ENCODE measurements at regions not wholly inside any gene's neighbourhood (a gene's known extent, or its start where the extent isn't known, plus 50 kb on each side); places are given as distances from the start of the nearest gene placed in this dataset.

DNA sequence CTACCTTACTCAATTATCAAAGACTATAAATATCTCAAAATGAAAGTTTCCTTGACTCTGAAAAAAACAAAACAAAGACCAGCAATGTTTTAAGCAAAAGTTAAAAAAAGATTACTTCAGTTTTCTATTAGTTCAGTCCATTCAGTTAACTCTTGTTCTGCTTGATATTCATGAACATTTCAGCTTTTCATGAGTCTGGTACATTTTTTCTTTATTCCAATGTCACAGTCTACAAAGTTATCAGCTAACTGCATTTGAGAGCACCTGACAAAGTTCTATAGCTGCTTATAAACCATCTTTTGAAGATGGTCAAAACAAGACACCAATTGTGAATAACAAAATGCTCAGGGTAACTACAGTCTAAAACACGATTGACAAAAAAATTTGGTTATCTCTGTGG, 156.1 kb upstream of the NOX3 start:
- Histone ChIP-seq H3K9me3 (peaks cover 28% of the 10 kb centered on the region), H3K36me3 (ENCODE audit: low read depth) (no peaks in the 10 kb centered on the region), H3K4me3 (no peak overlapping the region), H3K4me1 (ENCODE audit: low read depth) (no peaks in the 10 kb centered on the region)
- intact Hi-C loops (cut with DNase I, micrococcal nuclease), result no loop called here
- TF ChIP-seq, protein P1, sequence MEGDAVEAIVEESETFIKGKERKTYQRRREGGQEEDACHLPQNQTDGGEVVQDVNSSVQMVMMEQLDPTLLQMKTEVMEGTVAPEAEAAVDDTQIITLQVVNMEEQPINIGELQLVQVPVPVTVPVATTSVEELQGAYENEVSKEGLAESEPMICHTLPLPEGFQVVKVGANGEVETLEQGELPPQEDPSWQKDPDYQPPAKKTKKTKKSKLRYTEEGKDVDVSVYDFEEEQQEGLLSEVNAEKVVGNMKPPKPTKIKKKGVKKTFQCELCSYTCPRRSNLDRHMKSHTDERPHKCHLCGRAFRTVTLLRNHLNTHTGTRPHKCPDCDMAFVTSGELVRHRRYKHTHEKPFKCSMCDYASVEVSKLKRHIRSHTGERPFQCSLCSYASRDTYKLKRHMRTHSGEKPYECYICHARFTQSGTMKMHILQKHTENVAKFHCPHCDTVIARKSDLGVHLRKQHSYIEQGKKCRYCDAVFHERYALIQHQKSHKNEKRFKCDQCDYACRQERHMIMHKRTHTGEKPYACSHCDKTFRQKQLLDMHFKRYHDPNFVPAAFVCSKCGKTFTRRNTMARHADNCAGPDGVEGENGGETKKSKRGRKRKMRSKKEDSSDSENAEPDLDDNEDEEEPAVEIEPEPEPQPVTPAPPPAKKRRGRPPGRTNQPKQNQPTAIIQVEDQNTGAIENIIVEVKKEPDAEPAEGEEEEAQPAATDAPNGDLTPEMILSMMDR (IDR thresholded peaks at IDR 0.05), result no peak
- ATAC-seq (no peak), DNase-seq (no peak)

DNA sequence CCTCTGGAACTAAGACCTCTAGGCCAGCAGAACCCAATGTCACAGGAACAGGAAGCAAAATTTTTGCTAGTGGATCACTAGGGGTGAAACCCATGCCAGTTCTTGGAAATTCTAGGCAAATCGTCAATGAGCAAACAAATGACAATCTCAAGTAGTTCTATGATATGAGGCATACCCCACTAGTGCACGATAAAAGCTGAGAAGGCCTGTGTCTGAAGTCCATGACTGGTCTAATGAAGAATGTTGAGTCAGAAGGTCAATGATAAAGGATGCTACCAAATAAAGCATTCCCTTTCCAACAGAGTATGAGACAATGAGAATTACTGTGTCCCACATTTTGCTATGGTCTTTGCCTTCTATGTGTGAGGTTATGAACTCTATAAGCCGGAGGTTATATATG, 149.4 kb upstream of the NOX3 start:
- intact Hi-C loops (cut with DNase I, micrococcal nuclease), result loop anchor here in 1 of 2 donors (5.0 kb wide), 1 partner anchor 32 kb away; no protein-coding TSS in a partner anchor

DNA sequence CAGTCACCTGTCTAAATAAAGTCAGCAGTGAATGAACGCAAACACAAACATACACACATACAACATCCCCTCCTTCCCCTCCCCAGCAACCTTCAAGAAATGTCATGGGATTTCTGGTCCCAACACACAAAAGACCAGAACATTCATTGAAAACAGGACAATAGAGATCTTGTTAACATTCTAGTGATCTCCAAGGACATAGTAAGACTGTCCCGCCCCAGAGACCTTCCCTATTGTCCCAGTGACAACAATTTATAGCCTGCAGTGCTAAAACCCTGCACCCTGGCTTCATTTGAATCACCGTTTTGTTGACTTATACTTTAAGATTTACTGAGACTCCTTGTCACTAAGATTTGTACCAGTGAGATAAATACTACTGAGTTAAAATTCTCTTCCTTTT, 143.9 kb upstream of the NOX3 start:
- DNase-seq, result no peak
- Histone ChIP-seq H3K36me3 (ENCODE audit: low read depth) (no peaks in the 10 kb centered on the region), H3K4me1 (ENCODE audit: low read depth) (no peaks in the 10 kb centered on the region), H3K4me3 (no peak overlapping the region), H3K9me3 (no peaks in the 10 kb centered on the region)
- ATAC-seq, result peak; percentile 76
- intact Hi-C loops (cut with DNase I, micrococcal nuclease), result no loop called here
- TF ChIP-seq, protein P1 (IDR thresholded peaks at IDR 0.05), result no peak

More for the DNA sequence above, 149.4 kb upstream of the NOX3 start:
- DNase-seq, result no peak
- no peaks in the 10 kb centered on the region for H3K9me3 ChIP-seq
- no peak overlapping the region for H3K4me3 ChIP-seq
- no peak for ATAC-seq
- TF ChIP-seq, protein P1 (IDR thresholded peaks at IDR 0.05), result no peak
- H3K4me1 ChIP-seq (ENCODE audit: low read depth), result no peaks in the 10 kb centered on the region
- no peaks in the 10 kb centered on the region for H3K36me3 ChIP-seq (ENCODE audit: low read depth)

DNA sequence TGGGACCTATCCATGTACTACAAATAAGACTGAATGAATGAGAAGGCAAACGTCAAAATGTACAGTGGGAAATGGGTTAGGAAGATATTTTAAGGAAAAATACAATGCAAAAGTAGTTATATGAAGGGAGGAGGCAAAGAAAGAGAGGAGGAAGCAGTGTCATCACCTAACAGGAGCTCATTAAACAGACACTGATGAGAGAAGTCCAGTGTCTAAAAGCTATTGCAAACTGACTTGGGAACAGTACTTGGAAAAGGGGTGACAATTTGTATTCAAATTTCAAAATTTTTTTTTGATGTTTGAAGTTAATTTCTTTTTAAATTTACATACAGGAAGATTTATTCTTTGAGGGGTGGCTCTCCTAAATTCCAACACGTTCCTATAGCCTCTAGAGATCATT, 143.5 kb upstream of the NOX3 start:
- intact Hi-C loops (cut with DNase I, micrococcal nuclease), result no loop called here
- TF ChIP-seq, protein P1 (IDR thresholded peaks at IDR 0.05), result no peak
- no peak for ATAC-seq
- no peaks in the 10 kb centered on the region for H3K9me3 ChIP-seq
- no peaks in the 10 kb centered on the region for H3K4me1 ChIP-seq (ENCODE audit: low read depth)
- no peak for DNase-seq
- no peaks in the 10 kb centered on the region for H3K36me3 ChIP-seq (ENCODE audit: low read depth)
- H3K4me3 ChIP-seq, result no peak overlapping the region

DNA sequence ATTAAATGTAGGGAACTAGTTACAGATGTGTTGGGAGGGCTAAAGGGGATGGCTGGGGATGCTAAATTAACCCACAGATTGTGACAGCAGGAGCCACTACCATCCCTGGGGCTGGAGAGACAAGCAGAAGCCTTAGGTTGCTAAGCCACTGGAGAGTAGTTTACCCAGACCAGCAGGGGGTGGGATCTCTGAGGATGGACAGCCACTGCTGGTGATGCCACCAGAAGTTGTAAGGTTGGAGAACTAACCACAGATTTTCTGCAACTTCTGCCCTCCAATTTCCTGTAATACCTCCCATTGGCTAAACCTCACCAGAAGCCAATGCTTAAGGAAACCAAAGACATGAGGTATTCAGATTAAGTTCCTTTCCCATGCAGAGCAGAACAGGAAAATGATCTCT, 139.6 kb upstream of the NOX3 start:
- TF ChIP-seq, protein P1 (IDR thresholded peaks at IDR 0.05), result no peak
- Histone ChIP-seq H3K36me3 (ENCODE audit: low read depth) (no peaks in the 10 kb centered on the region), H3K9me3 (no peaks in the 10 kb centered on the region), H3K4me3 (no peak overlapping the region), H3K4me1 (ENCODE audit: low read depth) (no peaks in the 10 kb centered on the region)
- ATAC-seq (no peak), DNase-seq (no peak)
- intact Hi-C loops (cut with DNase I, micrococcal nuclease), result no loop called here

DNA sequence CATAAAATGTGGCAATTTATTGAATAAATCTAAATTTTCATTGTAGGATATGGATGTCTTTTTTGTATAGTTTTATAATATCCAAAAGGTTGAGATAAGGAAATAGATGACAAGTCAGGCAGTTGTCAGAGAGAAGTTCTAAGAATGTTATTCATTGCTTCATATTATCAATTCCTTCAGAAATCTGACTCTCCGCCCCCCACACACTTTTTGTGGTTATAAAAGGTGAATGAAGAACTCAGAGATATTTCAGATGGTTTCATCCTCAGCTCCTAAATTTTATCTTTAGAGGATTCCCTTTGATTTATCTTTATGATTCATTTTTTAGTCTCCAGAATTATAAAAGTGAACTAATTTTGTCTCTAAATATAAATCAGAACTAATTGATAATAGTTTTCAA, 136.1 kb upstream of the NOX3 start:
- intact Hi-C loops (cut with DNase I, micrococcal nuclease), result no loop called here
- no peaks in the 10 kb centered on the region for H3K36me3 ChIP-seq (ENCODE audit: low read depth)
- DNase-seq (no peak), ATAC-seq (no peak)
- TF ChIP-seq, protein P1 (IDR thresholded peaks at IDR 0.05), result no peak
- no peaks in the 10 kb centered on the region for H3K4me1 ChIP-seq (ENCODE audit: low read depth)
- H3K4me3 ChIP-seq, result no peak overlapping the region
- H3K9me3 ChIP-seq, result no peaks in the 10 kb centered on the region

Measured in mucosa of descending colon (tissue), 3 donors.